ENCODE measurements at regions not wholly inside any gene's neighbourhood (a gene's known extent, or its start where the extent isn't known, plus 50 kb on each side); places are given as distances from the start of the nearest gene placed in this dataset.

DNA sequence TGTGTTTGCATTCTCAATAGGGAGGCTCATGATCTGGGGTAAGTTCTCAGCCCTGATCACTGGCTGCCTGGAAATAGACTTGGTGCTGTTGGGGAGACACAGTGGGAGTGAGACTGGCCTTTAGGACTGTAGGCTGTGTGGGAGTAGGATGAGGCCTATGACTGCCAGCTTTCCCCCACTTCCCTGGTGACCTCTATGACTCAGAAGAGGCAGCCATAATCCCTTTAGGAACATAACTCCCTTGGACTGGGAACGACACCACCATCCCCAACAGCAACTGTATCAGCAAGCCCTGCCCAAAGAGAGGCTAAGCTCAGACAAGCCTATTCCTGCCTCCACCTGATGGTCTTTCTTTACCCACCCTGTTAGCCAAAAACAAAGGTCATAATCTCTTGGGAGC lies 91.3 kb downstream of the SUCNR1 start:
- TF ChIP-seq EZH2 (IDR thresholded peaks at IDR 0.05; ENCODE audit: insufficient read depth, poor library complexity, severe bottlenecking) (no peak), EZH2phosphoT487 (IDR thresholded peaks at IDR 0.05; ENCODE audit: insufficient read depth, low read depth) (no peak)

Measured in GM23248 (cell line).